WTC11 (cell line): ENCODE measurements at regions not wholly inside any gene's neighbourhood (a gene's known extent, or its start where the extent isn't known, plus 50 kb on each side); places are given as distances from the start of the nearest gene placed in this dataset.

ENCODE experiments used
- ATAC-seq: fragments of 200-7000 bp; cut with Tn5 transposase; 2 replicates; pipeline ENCODE4 v1.10.0; 2021; ENCODE audit warnings: mild to moderate bottlenecking, moderate library complexity
- CTCF ChIA-PET: fragments of 300-600 bp; sonication (Branson Sonifier 250); formaldehyde crosslinking; loops from one replicate; lab custom pipeline; 2021; ENCODE audit warnings: antibody characterized with exemption; lab: Charles Lee
- POLR2A ChIA-PET: fragments of 350-600 bp; sonication (Branson Sonifier 250); formaldehyde crosslinking; loops from one replicate; lab custom pipeline; 2021; ENCODE audit warnings: antibody characterized with exemption; lab: Charles Lee
- DNase-seq: peaks from one replicate; pipeline ENCODE4 v3.0.0; 2021; ENCODE audit warnings: low spot score
- H3K27ac Mint-ChIP-seq: 2 replicates; pipeline ENCODE4 v1.8.0; 2021; ENCODE audit warnings: mixed read lengths
- H3K27me3 Mint-ChIP-seq: 2 replicates; pipeline ENCODE4 v1.8.0; 2021; ENCODE audit warnings: low read depth, mild to moderate bottlenecking, moderate library complexity, mixed read lengths
- H3K36me3 Mint-ChIP-seq: 2 replicates; pipeline ENCODE4 v1.8.0; 2021; ENCODE audit warnings: mixed read lengths
- H3K4me1 Mint-ChIP-seq: 2 replicates; pipeline ENCODE4 v1.8.0; 2022; ENCODE audit warnings: mixed read lengths
- H3K4me3 Mint-ChIP-seq: 2 replicates; pipeline ENCODE4 v1.8.0; 2021; ENCODE audit warnings: mild to moderate bottlenecking, moderate library complexity, mixed read lengths
- H3K9me3 Mint-ChIP-seq: 2 replicates; pipeline ENCODE4 v1.8.0; 2021; ENCODE audit warnings: mixed read lengths
- ATF3 ChIP-seq: sonication (generic); formaldehyde crosslinking; conservative IDR thresholded peaks from 2 replicates; pipeline ENCODE4 v1.8.1; 2022; ENCODE audit warnings: mild to moderate bottlenecking, missing genetic modification reagents
- CTCF ChIP-seq: fragments of 200-600 bp; IDR thresholded peaks from 2 replicates; pipeline ENCODE4 v1.8.0; 2022; ENCODE audit warnings: antibody characterized with exemption
- E2F1 ChIP-seq: sonication (generic); formaldehyde crosslinking; IDR thresholded peaks from 2 replicates; pipeline ENCODE4 v1.8.0; 2022; ENCODE audit warnings: mild to moderate bottlenecking, missing genetic modification reagents
- ELF4 ChIP-seq: sonication (generic); formaldehyde crosslinking; IDR thresholded peaks from 2 replicates; pipeline ENCODE4 v1.8.1; 2022; ENCODE audit warnings: low read depth, mild to moderate bottlenecking, moderate library complexity, missing genetic modification reagents
- EMX1 ChIP-seq: fragments of 250-450 bp; sonication (Bioruptor Pico); IDR thresholded peaks from 2 replicates; pipeline ENCODE4 v1.8.0; 2021; ENCODE audit warnings: mild to moderate bottlenecking
- ESRRA ChIP-seq: sonication (generic); formaldehyde crosslinking; IDR thresholded peaks from 2 replicates; pipeline ENCODE4 v1.8.1; 2022; ENCODE audit warnings: mild to moderate bottlenecking, missing genetic modification reagents, borderline replicate concordance
- ETV6 ChIP-seq: sonication (generic); formaldehyde crosslinking; IDR thresholded peaks from 2 replicates; pipeline ENCODE4 v1.8.1; 2022; ENCODE audit warnings: mild to moderate bottlenecking, missing genetic modification reagents
- FOXP4 ChIP-seq: sonication (generic); formaldehyde crosslinking; IDR thresholded peaks from 2 replicates; pipeline ENCODE4 v1.8.0; 2022; ENCODE audit warnings: mild to moderate bottlenecking, missing genetic modification reagents
- HMGXB4 ChIP-seq: sonication (generic); formaldehyde crosslinking; IDR thresholded peaks from 2 replicates; pipeline ENCODE4 v1.8.1; 2023; ENCODE audit warnings: mild to moderate bottlenecking, moderate library complexity, missing genetic modification reagents
- MYBL2 ChIP-seq: sonication (generic); formaldehyde crosslinking; IDR thresholded peaks from 2 replicates; pipeline ENCODE4 v1.8.1; 2023; ENCODE audit warnings: mild to moderate bottlenecking, moderate library complexity, missing genetic modification reagents
- NFATC4 ChIP-seq: fragments of 250-450 bp; sonication (Bioruptor Pico); IDR thresholded peaks from 2 replicates; pipeline ENCODE4 v1.9.0; 2021; ENCODE audit warnings: mild to moderate bottlenecking
- NR1H2 ChIP-seq: sonication (generic); formaldehyde crosslinking; IDR thresholded peaks from 2 replicates; pipeline ENCODE4 v1.9.0; 2021; ENCODE audit warnings: mild to moderate bottlenecking, moderate library complexity, missing genetic modification reagents
- NR3C1 ChIP-seq: sonication (generic); formaldehyde crosslinking; conservative IDR thresholded peaks from 2 replicates; pipeline ENCODE4 v1.8.1; 2023; ENCODE audit warnings: low read depth, mild to moderate bottlenecking, missing genetic modification reagents
- OVOL2 ChIP-seq: fragments of 250-450 bp; sonication (Bioruptor Pico); IDR thresholded peaks from 2 replicates; pipeline ENCODE4 v1.9.0; 2021; ENCODE audit warnings: mild to moderate bottlenecking, borderline replicate concordance
- RELA ChIP-seq: sonication (generic); formaldehyde crosslinking; IDR thresholded peaks from 2 replicates; pipeline ENCODE4 v1.8.1; 2022; ENCODE audit warnings: missing genetic modification reagents, mild to moderate bottlenecking, borderline replicate concordance
- SOX15 ChIP-seq: fragments of 250-450 bp; sonication (Bioruptor Pico); IDR thresholded peaks from 2 replicates; pipeline ENCODE4 v1.9.0; 2021; ENCODE audit warnings: mild to moderate bottlenecking
- ZBTB21 ChIP-seq: sonication (generic); formaldehyde crosslinking; IDR thresholded peaks from 2 replicates; pipeline ENCODE4 v1.8.1; 2023; ENCODE audit warnings: mild to moderate bottlenecking, missing genetic modification reagents, borderline replicate concordance
- ZNF219 ChIP-seq: sonication (generic); formaldehyde crosslinking; IDR thresholded peaks from 2 replicates; pipeline ENCODE4 v1.8.0; 2023; ENCODE audit warnings: missing genetic modification reagents, mild to moderate bottlenecking, borderline replicate concordance
- ZNF423 ChIP-seq: fragments of 250-450 bp; sonication (Bioruptor Pico); IDR thresholded peaks from 2 replicates; pipeline ENCODE4 v2.1.2; 2022; ENCODE audit warnings: mild to moderate bottlenecking, moderate library complexity
- ZNF425 ChIP-seq: fragments of 250-450 bp; sonication (Bioruptor Pico); conservative IDR thresholded peaks from 2 replicates; pipeline ENCODE4 v1.9.0; 2021; ENCODE audit warnings: mild to moderate bottlenecking

GRCh38 chr2:18503376-18504228 is 56.9 kb downstream of the RDH14 start:
- H3K27me3 Mint-ChIP-seq, result no peaks in the 10 kb centered on the region
- no peaks in the 10 kb centered on the region for H3K36me3 Mint-ChIP-seq
- no peaks in the 10 kb centered on the region for H3K9me3 Mint-ChIP-seq
- no peak overlapping the region for H3K27ac Mint-ChIP-seq
- TF ChIP-seq ESRRA (no peak), E2F1 (no peak), NR3C1 (CRISPR knock-in tag) (no peak), CTCF (no peak), MYBL2 (CRISPR knock-in tag) (no peak), RELA (CRISPR knock-in tag) (no peak), ELF4 (CRISPR knock-in tag) (no peak), ETV6 (no peak), FOXP4 (no peak), NFATC4 (CRISPR knock-in tag) (no peak), ZNF423 (CRISPR knock-in tag) (no peak), EMX1 (no peak), ZNF425 (CRISPR knock-in tag) (no peak), ATF3 (no peak), ZBTB21 (CRISPR knock-in tag) (no peak), SOX15 (CRISPR knock-in tag) (no peak), OVOL2 (CRISPR knock-in tag) (no peak), NR1H2 (no peak), ZNF219 (CRISPR knock-in tag) (no peak), HMGXB4 (CRISPR knock-in tag) (no peak)
- ChIA-PET POLR2A (no interaction called here), CTCF (no interaction called here)
- H3K4me3 Mint-ChIP-seq, result no peak overlapping the region
- H3K4me1 Mint-ChIP-seq, result no peaks in the 10 kb centered on the region
- no peak for ATAC-seq
- DNase-seq, result no peak
